Activated CD8-positive, alpha-beta memory T cell treated with anti-CD3 and anti-CD28 coated beads for 4 hours (primary cell): ENCODE measurements at regions not wholly inside any gene's neighbourhood (a gene's known extent, or its start where the extent isn't known, plus 50 kb on each side); places are given as distances from the start of the nearest gene placed in this dataset.

ENCODE experiments used
- DNase-seq, 2 donors: peaks; one replicate each; pipeline ENCODE4 v3.0.0-alpha.2; 2020; ENCODE audit warnings: low read depth in 2 of 2

GRCh38 chr2:217525076-217525475, 477.7 kb downstream of the TNS1 start:
- DNase-seq = no peak

DNA sequence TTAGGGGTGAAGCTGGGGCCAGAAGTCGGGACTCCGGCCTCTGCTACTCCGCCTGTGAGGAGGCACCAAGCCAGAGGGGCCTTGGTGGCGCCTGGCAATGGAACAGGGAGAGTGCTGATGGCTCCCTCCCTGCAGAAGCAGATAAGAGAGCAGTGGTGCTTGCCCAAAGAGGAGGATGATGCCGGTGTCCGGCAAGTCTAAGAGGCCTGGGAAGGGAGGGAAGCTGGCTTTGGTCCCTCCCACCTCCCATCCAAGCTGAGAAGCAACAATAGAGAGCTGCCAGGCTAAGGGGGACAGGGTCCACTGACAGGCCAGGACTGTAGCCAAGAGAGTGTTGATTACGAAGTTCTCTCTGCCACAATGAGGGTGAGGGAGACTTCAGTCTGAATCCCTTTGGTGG, 479.5 kb downstream of the TNS1 start:
- DNase-seq = no peak

- no peak for DNase-seq
These were observed 481.0 kb downstream of the TNS1 start for GRCh38 chr2:217521820-217522219.

DNA sequence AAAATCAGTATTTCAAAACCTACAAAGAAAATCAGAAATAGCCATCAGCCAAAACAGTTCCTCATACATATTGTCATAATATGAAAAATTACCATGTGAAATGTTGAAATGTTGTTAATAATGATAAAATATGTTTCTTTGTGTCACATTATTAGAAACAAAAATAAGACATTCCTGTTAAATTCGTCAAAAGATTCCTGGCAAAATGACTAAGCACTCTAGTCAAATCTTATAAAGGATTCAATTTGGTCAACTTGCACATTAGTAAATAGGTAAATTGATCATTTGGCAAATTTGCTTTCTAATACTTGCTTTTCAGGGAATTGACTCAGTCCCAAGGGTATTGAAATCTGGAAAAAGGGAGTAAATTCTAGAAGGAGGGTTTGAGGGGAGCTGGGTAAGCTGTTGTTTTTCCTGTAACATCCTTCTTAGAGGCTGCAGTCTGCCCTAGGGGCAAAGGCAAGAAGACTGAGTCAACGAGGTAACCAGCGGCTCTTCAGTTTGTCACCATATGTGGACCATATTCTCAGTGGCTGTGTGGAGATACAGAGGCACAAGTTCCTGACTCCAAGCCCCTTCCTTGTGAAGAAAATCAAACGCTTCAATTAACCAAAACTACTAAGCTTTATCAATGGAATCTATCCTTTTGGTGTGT, 482.3 kb downstream of the TNS1 start:
- no peak for DNase-seq

DNA sequence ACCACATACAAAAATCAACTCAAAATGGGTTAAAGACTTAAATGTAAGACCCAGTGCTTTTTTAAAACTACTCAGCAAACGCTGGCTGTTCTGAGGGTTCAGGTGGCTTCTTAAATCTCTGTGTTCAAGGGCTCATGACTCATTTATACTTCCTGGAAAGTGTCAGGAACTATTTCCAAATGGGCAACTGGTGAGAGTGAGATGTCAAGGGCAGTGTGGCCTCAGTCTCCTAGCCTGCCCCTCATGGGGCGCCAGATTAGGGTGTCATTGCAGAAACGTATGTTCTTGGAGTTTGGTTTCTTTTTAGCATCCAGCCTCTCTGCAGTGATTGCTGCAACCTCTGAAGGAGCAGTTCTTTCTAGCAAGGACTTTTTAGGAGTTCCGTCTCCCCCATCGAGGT, 485.4 kb downstream of the TNS1 start:
- DNase-seq = no peak

DNA sequence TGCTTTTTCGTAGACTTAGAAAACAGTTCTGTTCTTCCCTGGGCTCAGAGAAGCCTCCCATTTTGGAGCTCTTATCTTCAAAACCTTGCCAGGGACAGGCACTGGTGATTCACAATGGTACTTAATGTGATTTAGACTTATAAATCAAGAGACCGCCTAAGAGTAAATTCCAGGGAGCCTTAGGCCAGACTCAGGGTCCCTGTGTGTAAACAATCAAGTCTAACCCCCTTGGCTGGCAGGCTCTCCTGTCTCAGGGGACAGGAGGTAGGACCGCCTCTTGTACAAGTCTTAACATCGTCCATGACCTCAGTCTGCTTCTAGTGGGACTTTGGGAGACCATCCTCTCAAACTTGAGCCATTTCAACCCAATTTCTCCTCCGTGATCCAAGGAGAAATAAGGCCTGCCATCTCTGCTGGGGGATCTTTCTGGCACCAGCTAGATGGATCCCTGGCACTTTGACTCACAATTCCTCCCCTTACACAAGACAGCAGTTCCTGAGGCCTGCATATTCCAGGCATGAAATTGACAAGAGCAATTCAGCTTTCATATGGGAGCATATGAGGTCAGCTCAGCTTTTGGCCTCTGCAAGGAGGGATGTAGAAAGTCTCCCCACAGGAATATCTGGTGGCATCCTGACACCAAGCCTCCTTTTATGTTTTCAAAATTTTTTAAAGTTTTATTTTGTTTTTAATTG, 487.0 kb downstream of the TNS1 start:
- no peak for DNase-seq

- DNase-seq = no peak
These were observed 489.5 kb downstream of the TNS1 start for GRCh38 chr2:217513258-217513657.

GRCh38 chr2:217512728-217513127, 490.1 kb downstream of the TNS1 start:
- DNase-seq = no peak

GRCh38 chr2:217512259-217512658, 490.5 kb downstream of the TNS1 start:
- DNase-seq = no peak

- no peak for DNase-seq
These were observed 490.9 kb downstream of the TNS1 start for GRCh38 chr2:217511850-217512249.

DNA sequence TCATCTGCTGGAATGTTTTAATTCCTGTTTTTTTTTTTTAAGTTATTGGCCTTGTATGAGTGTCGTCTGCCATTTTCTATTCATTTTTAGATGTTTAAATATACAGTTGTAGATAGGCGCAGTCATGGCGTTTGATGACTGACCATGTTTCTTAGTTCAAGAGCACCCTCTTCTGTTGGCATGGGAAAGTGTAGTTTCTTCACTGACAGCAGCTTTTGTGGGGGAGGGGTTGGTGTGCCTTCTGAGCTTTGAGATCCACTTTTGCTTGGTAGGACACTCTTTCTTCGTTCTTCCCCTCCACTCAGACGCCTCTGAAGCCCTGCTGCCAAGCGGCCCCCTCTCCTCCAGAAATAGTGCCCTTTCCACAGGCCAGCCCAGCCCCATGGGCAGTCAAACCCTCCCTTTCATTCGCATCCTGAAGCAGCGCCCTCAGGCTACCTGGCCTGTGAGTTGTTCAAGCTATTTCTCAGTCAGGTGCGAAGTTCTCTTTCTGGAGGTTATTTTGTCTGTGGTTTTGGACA, 492.0 kb downstream of the TNS1 start:
- no peak for DNase-seq

GRCh38 chr2:217505303-217505702, 497.5 kb downstream of the TNS1 start:
- DNase-seq = no peak

GRCh38 chr2:217501887-217502286, 500.9 kb downstream of the TNS1 start:
- no peak for DNase-seq

DNA sequence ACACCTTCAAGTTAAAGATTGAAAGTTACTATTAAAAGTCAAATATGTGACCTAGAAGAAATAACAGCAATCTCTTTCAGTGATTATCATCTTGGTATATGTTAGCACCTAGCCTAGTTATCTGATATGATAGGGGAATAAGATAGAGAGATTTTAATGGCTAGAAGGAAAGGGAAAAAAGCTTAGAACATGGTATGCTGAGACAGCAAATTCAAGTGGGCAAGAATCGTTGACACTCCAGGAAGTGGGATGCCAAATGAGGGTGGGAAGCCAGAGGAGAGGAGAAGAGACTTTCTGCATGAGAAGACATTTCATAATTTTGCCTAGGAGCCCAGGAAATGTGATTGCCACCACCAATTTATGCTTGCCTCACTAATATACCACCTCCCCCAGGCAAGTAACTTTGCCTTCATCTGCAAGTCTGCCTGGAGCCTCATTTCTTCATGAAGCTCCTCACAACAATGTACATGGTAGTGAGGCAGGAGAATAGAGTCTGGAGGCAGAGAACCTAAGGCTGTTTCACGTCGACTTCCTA, 504.9 kb downstream of the TNS1 start:
- DNase-seq = no peak

- DNase-seq = no peak
These were observed 508.2 kb downstream of the TNS1 start for GRCh38 chr2:217494557-217494956.

DNA sequence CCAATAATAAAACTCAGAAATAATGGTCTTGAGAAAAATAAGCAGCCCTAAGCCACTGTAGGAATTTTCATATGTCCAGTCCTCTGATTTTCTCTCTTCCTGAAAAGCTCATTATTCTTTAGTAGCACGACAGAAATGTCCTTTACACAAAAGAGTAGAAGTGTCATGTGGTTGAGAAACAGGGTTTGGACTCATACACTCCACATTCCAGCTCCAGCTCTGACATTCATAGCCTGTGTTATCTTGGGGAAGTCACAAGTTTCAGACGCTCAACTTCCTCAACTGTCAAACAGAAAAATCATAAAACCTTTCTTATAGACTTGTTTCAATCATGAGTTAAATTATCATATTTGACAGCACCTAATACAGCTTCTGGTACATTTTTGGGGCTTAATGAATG, 511.5 kb downstream of the TNS1 start:
- no peak for DNase-seq

GRCh38 chr2:217489145-217489960, 513.4 kb downstream of the TNS1 start:
- no peak for DNase-seq

GRCh38 chr2:217484046-217484445, 518.7 kb downstream of the TNS1 start:
- DNase-seq = no peak

DNA sequence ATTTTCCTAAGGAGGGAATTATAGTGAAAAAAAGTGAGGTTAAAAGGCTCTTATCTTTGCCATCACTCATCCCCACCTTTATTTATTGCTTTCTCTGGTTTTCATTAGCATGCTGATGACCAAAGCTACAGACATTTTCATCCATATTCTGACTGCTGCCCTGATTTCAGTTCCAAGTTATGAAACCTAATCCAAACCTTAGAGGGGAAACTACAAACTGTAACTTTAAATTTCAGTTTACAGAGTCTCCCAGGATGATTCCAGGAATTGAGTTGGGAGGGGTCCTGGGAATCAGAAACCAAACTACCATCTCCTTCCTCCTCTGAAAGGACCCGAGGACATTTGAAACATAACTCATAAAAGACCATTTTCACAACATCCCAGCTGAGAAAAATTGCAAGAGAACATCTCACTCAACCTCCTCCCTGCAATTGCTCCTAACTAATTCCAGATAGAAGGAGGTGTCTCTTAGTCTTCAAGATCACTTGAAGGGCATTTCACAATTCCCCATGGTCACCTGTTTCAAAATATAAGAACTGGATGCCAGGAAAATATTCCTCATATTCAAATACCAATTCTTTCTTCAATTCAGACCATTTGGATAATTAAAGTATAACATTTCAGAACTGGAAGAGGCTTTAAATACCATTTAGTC, 520.6 kb downstream of the TNS1 start:
- DNase-seq = no peak

GRCh38 chr2:217481577-217481976, 521.2 kb downstream of the TNS1 start:
- DNase-seq = no peak

DNA sequence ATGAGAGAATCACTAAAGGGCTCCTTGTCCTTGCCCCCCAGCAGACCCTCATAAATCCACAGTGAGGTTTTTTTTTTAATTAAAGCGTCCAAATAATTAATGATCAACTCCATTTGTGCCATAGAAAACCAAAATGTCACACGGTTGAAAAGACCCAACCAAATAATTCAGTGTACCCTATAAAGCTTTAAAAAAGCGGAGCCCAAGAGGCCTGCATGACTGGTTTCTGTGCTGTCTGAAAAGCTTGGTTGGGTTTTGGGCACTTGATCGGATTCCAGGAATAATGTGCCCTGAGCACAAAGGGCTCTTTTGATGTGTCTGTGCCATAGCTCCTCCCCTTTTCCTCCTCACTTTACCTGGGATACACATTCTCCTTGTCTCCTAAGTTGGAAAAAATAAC, 523.2 kb downstream of the TNS1 start:
- no peak for DNase-seq
